ENCODE measurements at regions not wholly inside any gene's neighbourhood (a gene's known extent, or its start where the extent isn't known, plus 50 kb on each side); places are given as distances from the start of the nearest gene placed in this dataset.

DNA sequence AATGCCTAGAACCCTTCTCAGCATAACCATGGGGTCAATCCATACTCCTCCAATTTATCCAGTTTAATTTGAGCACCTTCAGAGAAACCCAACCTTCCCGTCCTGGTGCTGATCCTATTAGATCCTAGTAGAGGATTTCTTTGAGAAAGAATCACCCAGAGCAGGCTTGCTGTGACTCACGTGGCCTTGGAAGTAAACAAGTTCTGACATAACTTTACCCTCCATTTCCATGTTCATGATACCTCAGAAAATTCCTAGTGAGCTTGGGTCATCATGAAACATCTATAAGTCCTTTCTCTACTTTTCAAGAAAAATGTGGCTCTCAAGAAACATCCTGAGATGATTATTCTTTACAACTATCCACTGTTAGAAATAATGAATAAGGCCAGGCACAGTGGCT, 71.7 kb downstream of the PRLHR start:
- TF ChIP-seq, protein P1, sequence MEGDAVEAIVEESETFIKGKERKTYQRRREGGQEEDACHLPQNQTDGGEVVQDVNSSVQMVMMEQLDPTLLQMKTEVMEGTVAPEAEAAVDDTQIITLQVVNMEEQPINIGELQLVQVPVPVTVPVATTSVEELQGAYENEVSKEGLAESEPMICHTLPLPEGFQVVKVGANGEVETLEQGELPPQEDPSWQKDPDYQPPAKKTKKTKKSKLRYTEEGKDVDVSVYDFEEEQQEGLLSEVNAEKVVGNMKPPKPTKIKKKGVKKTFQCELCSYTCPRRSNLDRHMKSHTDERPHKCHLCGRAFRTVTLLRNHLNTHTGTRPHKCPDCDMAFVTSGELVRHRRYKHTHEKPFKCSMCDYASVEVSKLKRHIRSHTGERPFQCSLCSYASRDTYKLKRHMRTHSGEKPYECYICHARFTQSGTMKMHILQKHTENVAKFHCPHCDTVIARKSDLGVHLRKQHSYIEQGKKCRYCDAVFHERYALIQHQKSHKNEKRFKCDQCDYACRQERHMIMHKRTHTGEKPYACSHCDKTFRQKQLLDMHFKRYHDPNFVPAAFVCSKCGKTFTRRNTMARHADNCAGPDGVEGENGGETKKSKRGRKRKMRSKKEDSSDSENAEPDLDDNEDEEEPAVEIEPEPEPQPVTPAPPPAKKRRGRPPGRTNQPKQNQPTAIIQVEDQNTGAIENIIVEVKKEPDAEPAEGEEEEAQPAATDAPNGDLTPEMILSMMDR (conservative IDR thresholded peaks at IDR 0.05; ENCODE audit: low read depth, low read length), result no peak
- no peak for TF ChIP-seq EZH2 (IDR thresholded peaks at IDR 0.05; ENCODE audit: low read length, unreplicated experiment)
- TF ChIP-seq EZH2phosphoT487 (IDR thresholded peaks at IDR 0.05; ENCODE audit: borderline replicate concordance, low read length), result no peak

All from PC-3 (cell line).